MM.1S (cell line): ENCODE measurements at regions not wholly inside any gene's neighbourhood (a gene's known extent, or its start where the extent isn't known, plus 50 kb on each side); places are given as distances from the start of the nearest gene placed in this dataset.

Experiments used
- EZH2phosphoT487 ChIP-seq: fragments of 300-600 bp; sonication (generic); IDR thresholded peaks from 2 replicates; pipeline ENCODE4 v1.6.1; 2018; ENCODE audit warnings: antibody characterized with exemption, low read length
- TF ChIP-seq, protein P1 (sequence below): fragments of 300-600 bp; sonication (generic); IDR thresholded peaks from 2 replicates; pipeline ENCODE4 v1.5.1; 2016; ENCODE audit warnings: antibody characterized with exemption, low read length, mixed read lengths

DNA sequence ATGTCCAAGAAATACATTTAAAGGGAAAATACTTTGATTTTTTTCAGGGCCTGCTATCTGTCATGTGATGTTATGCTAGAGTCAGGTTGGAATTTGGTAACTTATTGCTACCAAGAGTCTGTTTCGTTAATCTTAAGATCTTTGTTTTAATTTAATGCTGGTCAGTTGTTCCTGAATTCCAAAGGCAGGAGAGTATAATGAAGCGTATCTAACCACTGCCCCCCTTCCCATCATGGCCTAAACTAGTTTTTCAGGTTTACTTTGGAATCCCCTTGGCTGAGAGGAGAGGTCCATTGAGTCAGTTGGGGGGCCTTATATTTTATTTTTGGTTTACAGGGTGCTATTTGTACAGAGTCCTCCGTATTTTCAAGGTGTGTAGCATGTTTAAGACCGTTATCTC lies 116.3 kb upstream of the SLC7A1 start:
- TF ChIP-seq, protein P1, sequence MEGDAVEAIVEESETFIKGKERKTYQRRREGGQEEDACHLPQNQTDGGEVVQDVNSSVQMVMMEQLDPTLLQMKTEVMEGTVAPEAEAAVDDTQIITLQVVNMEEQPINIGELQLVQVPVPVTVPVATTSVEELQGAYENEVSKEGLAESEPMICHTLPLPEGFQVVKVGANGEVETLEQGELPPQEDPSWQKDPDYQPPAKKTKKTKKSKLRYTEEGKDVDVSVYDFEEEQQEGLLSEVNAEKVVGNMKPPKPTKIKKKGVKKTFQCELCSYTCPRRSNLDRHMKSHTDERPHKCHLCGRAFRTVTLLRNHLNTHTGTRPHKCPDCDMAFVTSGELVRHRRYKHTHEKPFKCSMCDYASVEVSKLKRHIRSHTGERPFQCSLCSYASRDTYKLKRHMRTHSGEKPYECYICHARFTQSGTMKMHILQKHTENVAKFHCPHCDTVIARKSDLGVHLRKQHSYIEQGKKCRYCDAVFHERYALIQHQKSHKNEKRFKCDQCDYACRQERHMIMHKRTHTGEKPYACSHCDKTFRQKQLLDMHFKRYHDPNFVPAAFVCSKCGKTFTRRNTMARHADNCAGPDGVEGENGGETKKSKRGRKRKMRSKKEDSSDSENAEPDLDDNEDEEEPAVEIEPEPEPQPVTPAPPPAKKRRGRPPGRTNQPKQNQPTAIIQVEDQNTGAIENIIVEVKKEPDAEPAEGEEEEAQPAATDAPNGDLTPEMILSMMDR, result no peak
- no peak for TF ChIP-seq EZH2phosphoT487
